CD4-positive, alpha-beta T cell (primary cell): ENCODE measurements at regions not wholly inside any gene's neighbourhood (a gene's known extent, or its start where the extent isn't known, plus 50 kb on each side); places are given as distances from the start of the nearest gene placed in this dataset.

ENCODE experiments used
- ATAC-seq: fragments of 200-7000 bp; cut with Tn5 transposase; one replicate; pipeline ENCODE4 v1.10.0; 2022; ENCODE audit warnings: mild to moderate bottlenecking; ENCODE audit not compliant: poor library complexity
- CTCF ChIA-PET: fragments of 350-600 bp; sonication (Branson Sonifier 250); formaldehyde crosslinking; loops from one replicate; lab custom pipeline; 2021; ENCODE audit warnings: antibody characterized with exemption, inconsistent platforms; lab: Charles Lee
- POLR2A ChIA-PET: fragments of 350-600 bp; sonication (Branson Sonifier 250); formaldehyde crosslinking; loops from one replicate; lab custom pipeline; 2021; ENCODE audit warnings: antibody characterized with exemption, inconsistent platforms; lab: Charles Lee
- DNase-seq, 14 experiments: peaks; one replicate each; pipeline ENCODE4 v3.0.0-alpha.2; 2013 to 2020; ENCODE audit warnings: mixed read lengths in 2 of 14
- H3K27ac ChIP-seq, 2 donors: one replicate each; pipeline versions ENCODE4 v1.5.1 to v1.7.0; 2013; ENCODE audit warnings: low read length in 2 of 2, low read depth in 1 of 2, mild to moderate bottlenecking in 1 of 2
- H3K27me3 ChIP-seq, 2 experiments: 1 replicate in 1 of 2; 2 replicates in 1 of 2; pipeline versions ENCODE4 v1.6.1 to v1.7.0; 2013; ENCODE audit warnings: low read length in 2 of 2, control low read depth in 1 of 2, mild to moderate bottlenecking in 1 of 2, moderate library complexity in 1 of 2; ENCODE audit not compliant: insufficient read depth in 2 of 2, control insufficient read depth in 1 of 2
- H3K36me3 ChIP-seq: one replicate; pipeline ENCODE4 v1.6.1; 2013; ENCODE audit warnings: low read length, control low read depth; ENCODE audit not compliant: insufficient read depth
- H3K4me1 ChIP-seq: one replicate; pipeline ENCODE4 v1.6.1; 2013; ENCODE audit warnings: low read length, control low read depth; ENCODE audit not compliant: insufficient read depth
- H3K4me3 ChIP-seq: one replicate; pipeline ENCODE4 v1.5.1; 2013; ENCODE audit warnings: mild to moderate bottlenecking, low read length, moderate library complexity
- H3K9me3 ChIP-seq, 2 experiments: 1 replicate in 1 of 2; 2 replicates in 1 of 2; pipeline versions ENCODE4 v1.6.1 to v1.7.0; 2013; ENCODE audit warnings: low read length in 2 of 2, mild to moderate bottlenecking in 2 of 2, control low read depth in 1 of 2, moderate library complexity in 1 of 2; ENCODE audit not compliant: control insufficient read depth in 1 of 2, insufficient read depth in 1 of 2
- H3K27ac Mint-ChIP-seq: one replicate; pipeline ENCODE4 v1.8.0; 2020; ENCODE audit warnings: mixed read lengths
- H3K27me3 Mint-ChIP-seq: one replicate; pipeline ENCODE4 v1.8.0; 2021; ENCODE audit warnings: mixed read lengths
- H3K36me3 Mint-ChIP-seq: one replicate; pipeline ENCODE4 v1.8.0; 2021; ENCODE audit warnings: low read depth, mixed read lengths
- H3K4me1 Mint-ChIP-seq: one replicate; pipeline ENCODE4 v1.8.0; 2021; ENCODE audit warnings: low read depth, mixed read lengths
- H3K4me3 Mint-ChIP-seq: one replicate; pipeline ENCODE4 v1.8.0; 2020; ENCODE audit warnings: mild to moderate bottlenecking, mixed read lengths
- H3K9me3 Mint-ChIP-seq: one replicate; pipeline ENCODE4 v1.8.0; 2020; ENCODE audit warnings: mixed read lengths
- CTCF ChIP-seq: fragments of 200-600 bp; IDR thresholded peaks from one replicate; pipeline ENCODE4 v1.8.0; 2022; ENCODE audit warnings: antibody characterized with exemption, mild to moderate bottlenecking
- intact Hi-C, 2 experiments: fragments of 100-400 bp; cut with DNase I in 1 of 2; cut with micrococcal nuclease in 1 of 2; formaldehyde crosslinking; loops; one replicate each; pipeline versions ENCODE4 v1.15.1 to v1.9.0; 2023 to 2025; cut with DNase I, micrococcal nuclease

GRCh38 chr9:91086657-91087461 is 274.9 kb downstream of the AUH start:
- no peaks in the 10 kb centered on the region for H3K36me3 ChIP-seq
- no peak overlapping the region for H3K4me3 ChIP-seq
- H3K27me3 ChIP-seq = no peaks in the 10 kb centered on the region
- Mint-ChIP-seq H3K9me3 (no peaks in the 10 kb centered on the region), H3K27ac (no peak overlapping the region), H3K36me3 (no peaks in the 10 kb centered on the region), H3K4me3 (no peak overlapping the region), H3K27me3 (no peaks in the 10 kb centered on the region), H3K4me1 (no peaks in the 10 kb centered on the region)
- H3K9me3 ChIP-seq = no peaks in the 10 kb centered on the region
- ChIA-PET CTCF (no interaction called here), POLR2A (no interaction called here)
- H3K27ac ChIP-seq = no peak overlapping the region
- no peaks in the 10 kb centered on the region for H3K4me1 ChIP-seq
- TF ChIP-seq CTCF = no peak
- DNase-seq (no peak), ATAC-seq (no peak)
- intact Hi-C loops = no loop called here

- TF ChIP-seq CTCF = no peak
- Mint-ChIP-seq H3K9me3 (no peaks in the 10 kb centered on the region), H3K27me3 (no peaks in the 10 kb centered on the region), H3K4me1 (no peaks in the 10 kb centered on the region), H3K4me3 (no peak overlapping the region), H3K27ac (no peak overlapping the region), H3K36me3 (no peaks in the 10 kb centered on the region)
- H3K4me3 ChIP-seq = no peak overlapping the region
- H3K9me3 ChIP-seq = no peaks in the 10 kb centered on the region
- no peak overlapping the region for H3K27ac ChIP-seq
- ATAC-seq (no peak), DNase-seq (no peak)
- CTCF ChIA-PET = no interaction called here
- H3K4me1 ChIP-seq = no peaks in the 10 kb centered on the region
- H3K36me3 ChIP-seq = no peaks in the 10 kb centered on the region
- H3K27me3 ChIP-seq = no peaks in the 10 kb centered on the region
- intact Hi-C loops = no loop called here
- POLR2A ChIA-PET = no interaction called here
Observed at GRCh38 chr9:91087462-91087759, 274.3 kb downstream of the AUH start.

- H3K4me1 ChIP-seq = no peaks in the 10 kb centered on the region
- no peaks in the 10 kb centered on the region for H3K27me3 ChIP-seq
- intact Hi-C loops = no loop called here
- ChIA-PET CTCF (no interaction called here), POLR2A (no interaction called here)
- DNase-seq (peak in 2 of 14 experiments; percentile 20 to 34), ATAC-seq (no peak)
- no peaks in the 10 kb centered on the region for H3K36me3 ChIP-seq
- no peak overlapping the region for H3K4me3 ChIP-seq
- no peak overlapping the region for H3K27ac ChIP-seq
- Mint-ChIP-seq H3K4me3 (no peak overlapping the region), H3K36me3 (no peaks in the 10 kb centered on the region), H3K27me3 (no peaks in the 10 kb centered on the region), H3K9me3 (peaks cover 5% of the 10 kb centered on the region), H3K27ac (no peak overlapping the region), H3K4me1 (no peaks in the 10 kb centered on the region)
- no peak for TF ChIP-seq CTCF
- H3K9me3 ChIP-seq = peaks cover 0 to 5% of the 10 kb centered on the region in 2 experiments
Observed at GRCh38 chr9:91089405-91090129, 272.2 kb downstream of the AUH start.
